ENCODE measurements at regions not wholly inside any gene's neighbourhood (a gene's known extent, or its start where the extent isn't known, plus 50 kb on each side); places are given as distances from the start of the nearest gene placed in this dataset.
A peak's percentile ranks its signal among the peaks of the same experiment; 100 is the strongest.

DNA sequence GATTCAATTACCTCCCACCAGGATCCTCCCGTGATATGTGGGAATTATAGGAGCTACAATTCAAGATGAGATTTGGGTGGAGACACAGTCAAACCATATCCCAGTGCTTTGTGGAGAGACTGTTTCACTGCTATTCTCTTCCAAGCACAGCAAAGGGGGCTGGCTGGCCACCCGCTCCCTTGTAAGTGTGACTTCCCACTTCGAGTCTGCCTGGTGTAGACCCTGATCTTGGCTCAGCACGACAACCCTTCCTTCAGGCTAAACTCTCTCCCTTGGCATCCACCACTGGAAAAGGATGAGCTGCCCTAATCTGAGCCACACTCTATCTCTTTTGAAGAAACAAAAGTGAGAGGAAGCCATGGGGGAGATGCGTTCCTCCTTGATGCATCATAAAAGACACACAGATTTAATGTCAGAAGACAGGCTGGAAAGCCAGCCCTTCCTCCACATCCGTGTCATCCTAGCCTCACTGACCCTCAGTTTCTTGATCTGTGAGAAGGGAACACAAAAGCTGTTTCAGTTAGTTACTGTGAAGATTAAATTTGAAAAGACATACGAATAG, 64.7 kb upstream of the CDON start:
- Histone ChIP-seq H3K4me3 (no peak overlapping the region), H3K27me3 (no peaks in the 10 kb centered on the region), H3K4me1 (peaks cover 0 to 78% (median 70%) of the 10 kb centered on the region in 4 donors), H3K27ac (peak overlapping the region in 3 of 4 donors; percentile 38 to 62 (median 61)), H3K36me3 (no peaks in the 10 kb centered on the region), H3K9me3 (no peaks in the 10 kb centered on the region)
- no peak for DNase-seq
- TF ChIP-seq, protein P1, sequence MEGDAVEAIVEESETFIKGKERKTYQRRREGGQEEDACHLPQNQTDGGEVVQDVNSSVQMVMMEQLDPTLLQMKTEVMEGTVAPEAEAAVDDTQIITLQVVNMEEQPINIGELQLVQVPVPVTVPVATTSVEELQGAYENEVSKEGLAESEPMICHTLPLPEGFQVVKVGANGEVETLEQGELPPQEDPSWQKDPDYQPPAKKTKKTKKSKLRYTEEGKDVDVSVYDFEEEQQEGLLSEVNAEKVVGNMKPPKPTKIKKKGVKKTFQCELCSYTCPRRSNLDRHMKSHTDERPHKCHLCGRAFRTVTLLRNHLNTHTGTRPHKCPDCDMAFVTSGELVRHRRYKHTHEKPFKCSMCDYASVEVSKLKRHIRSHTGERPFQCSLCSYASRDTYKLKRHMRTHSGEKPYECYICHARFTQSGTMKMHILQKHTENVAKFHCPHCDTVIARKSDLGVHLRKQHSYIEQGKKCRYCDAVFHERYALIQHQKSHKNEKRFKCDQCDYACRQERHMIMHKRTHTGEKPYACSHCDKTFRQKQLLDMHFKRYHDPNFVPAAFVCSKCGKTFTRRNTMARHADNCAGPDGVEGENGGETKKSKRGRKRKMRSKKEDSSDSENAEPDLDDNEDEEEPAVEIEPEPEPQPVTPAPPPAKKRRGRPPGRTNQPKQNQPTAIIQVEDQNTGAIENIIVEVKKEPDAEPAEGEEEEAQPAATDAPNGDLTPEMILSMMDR (IDR thresholded peaks at IDR 0.05): no peak
- TF ChIP-seq POLR2AphosphoS5 (IDR thresholded peaks at IDR 0.05) (no peak), POLR2A (IDR thresholded peaks at IDR 0.05) (no peak), EP300 (IDR thresholded peaks at IDR 0.05) (no peak)
- 85 to 91% methylated on average over 7 of the region's 7 CpGs for WGBS, 2 donors
- intact Hi-C loops (cut with DNase I): no loop called here

DNA sequence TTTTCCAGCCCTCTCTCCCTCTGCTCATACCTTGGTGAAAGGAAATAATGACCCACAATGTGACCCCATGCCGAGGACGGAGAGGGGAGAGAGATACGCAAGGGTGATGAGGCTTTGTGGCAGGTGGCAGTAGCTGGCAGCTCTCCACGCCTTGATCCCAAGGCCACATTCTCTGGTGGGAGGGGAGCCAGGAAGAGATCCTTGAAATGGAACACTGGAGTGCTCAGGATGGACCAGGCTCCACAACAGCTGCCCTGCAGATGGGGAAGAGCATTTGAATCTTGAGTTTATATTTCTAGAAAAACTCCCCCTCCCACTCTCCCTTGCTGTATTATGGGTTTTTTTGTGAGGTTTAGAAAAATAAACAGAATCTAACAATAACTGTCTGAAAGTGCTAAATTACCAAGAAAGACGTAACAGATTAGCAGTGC, 61.6 kb upstream of the CDON start:
- H3K36me3 ChIP-seq: no peaks in the 10 kb centered on the region
- no peaks in the 10 kb centered on the region for H3K27me3 ChIP-seq
- TF ChIP-seq, protein P1 (IDR thresholded peaks at IDR 0.05): no peak
- TF ChIP-seq POLR2AphosphoS5 (IDR thresholded peaks at IDR 0.05) (no peak), EP300 (IDR thresholded peaks at IDR 0.05) (no peak), POLR2A (IDR thresholded peaks at IDR 0.05) (no peak)
- DNase-seq: no peak
- H3K27ac ChIP-seq: peak overlapping the region in 2 of 4 donors; percentile 74 to 81
- H3K9me3 ChIP-seq: no peaks in the 10 kb centered on the region
- H3K4me3 ChIP-seq: no peak overlapping the region
- intact Hi-C loops (cut with DNase I): no loop called here
- 27 to 62% methylated on average over 5 of the region's 5 CpGs for WGBS, 2 donors
- peaks cover 0 to 58% (median 49%) of the 10 kb centered on the region in 4 donors for H3K4me1 ChIP-seq

DNA sequence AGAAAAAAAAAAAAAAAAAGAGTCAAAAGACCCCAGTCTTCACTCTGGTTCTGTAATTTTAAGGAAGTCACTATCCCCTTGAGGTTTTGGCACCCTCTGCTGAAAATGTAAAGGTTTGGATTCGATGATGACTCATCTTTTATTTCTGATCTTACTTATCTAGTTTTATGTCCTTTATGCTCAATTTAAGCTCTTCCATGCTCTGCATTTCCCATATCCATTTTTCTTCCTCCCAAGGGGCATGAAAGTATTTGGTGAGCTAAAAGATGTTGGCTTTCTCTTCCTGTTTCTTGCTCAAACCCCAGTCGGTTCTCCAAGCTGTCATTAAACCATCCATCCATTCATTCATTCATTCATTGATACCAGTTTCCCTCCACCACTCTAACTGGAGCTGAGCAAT, 61.0 kb upstream of the CDON start:
- TF ChIP-seq POLR2AphosphoS5 (IDR thresholded peaks at IDR 0.05) (no peak), POLR2A (IDR thresholded peaks at IDR 0.05) (no peak), EP300 (IDR thresholded peaks at IDR 0.05) (no peak)
- TF ChIP-seq, protein P1 (IDR thresholded peaks at IDR 0.05): no peak
- peak overlapping the region in 3 of 4 donors; percentile 74 to 82 (median 81) for H3K27ac ChIP-seq
- H3K4me1 ChIP-seq: peaks cover 0 to 53% (median 45%) of the 10 kb centered on the region in 4 donors
- intact Hi-C loops (cut with DNase I): no loop called here
- H3K27me3 ChIP-seq: no peaks in the 10 kb centered on the region
- no peak overlapping the region for H3K4me3 ChIP-seq
- 43 to 54% methylated on average over 2 of the region's 2 CpGs for WGBS, 2 donors
- no peak for DNase-seq
- no peaks in the 10 kb centered on the region for H3K36me3 ChIP-seq
- H3K9me3 ChIP-seq: no peaks in the 10 kb centered on the region

DNA sequence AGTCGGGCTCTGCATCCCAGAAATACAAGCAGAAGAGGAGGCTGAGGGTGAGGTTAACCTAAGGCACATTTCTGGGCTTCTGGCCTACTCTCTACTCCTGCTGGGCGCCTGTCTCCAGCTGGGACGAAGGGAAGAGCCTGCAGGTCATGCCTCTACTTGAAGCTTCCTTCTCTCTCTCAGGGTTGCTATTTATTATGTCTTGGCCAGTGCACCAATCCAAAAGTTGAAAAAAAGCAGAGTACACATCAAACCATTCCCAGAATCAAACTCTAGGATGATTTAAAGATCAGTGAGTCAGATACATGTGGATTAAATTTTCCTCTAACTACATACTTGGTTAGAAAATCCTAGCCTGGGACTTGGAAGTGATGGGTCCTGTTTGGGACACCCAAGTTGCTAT, 60.2 kb upstream of the CDON start:
- 71 to 81% methylated on average over 3 of the region's 3 CpGs for WGBS, 2 donors
- intact Hi-C loops (cut with DNase I): no loop called here
- Histone ChIP-seq H3K4me1 (peaks cover 0 to 44% (median 37%) of the 10 kb centered on the region in 4 donors), H3K27me3 (no peaks in the 10 kb centered on the region), H3K4me3 (no peak overlapping the region), H3K36me3 (no peaks in the 10 kb centered on the region), H3K9me3 (no peaks in the 10 kb centered on the region), H3K27ac (peak overlapping the region; percentile 7 to 82 (median 78))
- TF ChIP-seq EP300 (IDR thresholded peaks at IDR 0.05) (peak in 3 of 4 donors; percentile 26 to 39 (median 39)), POLR2A (IDR thresholded peaks at IDR 0.05) (no peak), POLR2AphosphoS5 (IDR thresholded peaks at IDR 0.05) (peak; percentile 35 to 89 (median 81))
- TF ChIP-seq, protein P1 (IDR thresholded peaks at IDR 0.05): no peak
- DNase-seq: peak; percentile 79

DNA sequence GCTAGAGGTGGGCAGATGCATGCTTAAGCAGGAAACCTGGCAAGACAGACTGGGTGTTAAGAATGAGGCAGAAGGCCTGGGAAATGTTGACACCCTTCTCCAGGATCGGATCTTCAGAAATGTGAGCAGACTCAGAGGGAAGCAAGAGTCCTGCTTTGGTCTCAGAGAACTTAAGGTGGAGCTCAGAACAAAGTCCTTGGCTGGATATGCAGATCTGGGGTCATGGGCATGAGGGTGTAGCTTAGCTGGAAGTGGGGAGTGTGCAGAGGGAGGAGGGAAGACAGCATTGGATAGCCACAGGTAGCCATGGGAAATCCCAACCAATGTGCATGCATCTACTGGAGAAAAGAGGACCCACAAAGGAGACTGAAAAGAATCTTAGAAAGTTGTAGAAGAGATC, 58.6 kb upstream of the CDON start:
- 59 to 82% methylated on average over 1 of the region's 1 CpG for WGBS, 2 donors
- peaks cover 0 to 45% (median 39%) of the 10 kb centered on the region in 4 donors for H3K4me1 ChIP-seq
- H3K27me3 ChIP-seq: no peaks in the 10 kb centered on the region
- no peak overlapping the region for H3K4me3 ChIP-seq
- DNase-seq: no peak
- intact Hi-C loops (cut with DNase I): no loop called here
- H3K27ac ChIP-seq: no peak overlapping the region
- no peaks in the 10 kb centered on the region for H3K9me3 ChIP-seq
- no peaks in the 10 kb centered on the region for H3K36me3 ChIP-seq
- TF ChIP-seq, protein P1 (IDR thresholded peaks at IDR 0.05): no peak
- no peak for TF ChIP-seq EP300 (IDR thresholded peaks at IDR 0.05)
